ENCODE measurements at regions not wholly inside any gene's neighbourhood (a gene's known extent, or its start where the extent isn't known, plus 50 kb on each side); places are given as distances from the start of the nearest gene placed in this dataset.

DNA sequence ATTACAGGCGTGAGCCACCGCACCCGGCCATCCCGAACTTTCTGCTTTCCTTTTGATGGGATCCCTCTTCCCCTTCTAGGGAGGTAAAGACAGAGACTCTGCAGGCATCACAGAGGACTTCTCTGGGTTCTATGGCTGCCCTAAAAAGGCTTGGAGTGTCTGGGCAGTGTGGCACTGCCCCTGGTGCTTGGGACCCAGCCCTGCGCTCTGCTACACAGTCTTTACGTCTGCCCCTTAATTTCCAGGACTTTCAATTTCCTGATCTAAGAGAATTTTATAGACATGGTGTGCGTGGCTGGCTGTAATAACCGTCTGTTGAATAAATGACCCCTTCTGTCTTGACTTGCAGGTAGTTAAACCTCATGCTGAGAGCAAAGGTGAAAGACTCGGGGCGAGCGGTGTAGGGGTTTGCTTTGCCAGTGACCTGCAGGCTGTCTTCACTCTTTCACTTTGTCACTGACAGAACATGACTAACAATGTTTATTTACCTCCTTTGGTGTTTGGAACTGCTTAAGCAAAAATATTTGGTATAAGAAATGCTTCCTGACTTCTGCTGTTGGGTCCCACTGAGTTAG, 110.9 kb upstream of the MAP1LC3B2 start:
- no peak for TF ChIP-seq POLR2A (IDR thresholded peaks at IDR 0.05)
- TF ChIP-seq, protein P1, sequence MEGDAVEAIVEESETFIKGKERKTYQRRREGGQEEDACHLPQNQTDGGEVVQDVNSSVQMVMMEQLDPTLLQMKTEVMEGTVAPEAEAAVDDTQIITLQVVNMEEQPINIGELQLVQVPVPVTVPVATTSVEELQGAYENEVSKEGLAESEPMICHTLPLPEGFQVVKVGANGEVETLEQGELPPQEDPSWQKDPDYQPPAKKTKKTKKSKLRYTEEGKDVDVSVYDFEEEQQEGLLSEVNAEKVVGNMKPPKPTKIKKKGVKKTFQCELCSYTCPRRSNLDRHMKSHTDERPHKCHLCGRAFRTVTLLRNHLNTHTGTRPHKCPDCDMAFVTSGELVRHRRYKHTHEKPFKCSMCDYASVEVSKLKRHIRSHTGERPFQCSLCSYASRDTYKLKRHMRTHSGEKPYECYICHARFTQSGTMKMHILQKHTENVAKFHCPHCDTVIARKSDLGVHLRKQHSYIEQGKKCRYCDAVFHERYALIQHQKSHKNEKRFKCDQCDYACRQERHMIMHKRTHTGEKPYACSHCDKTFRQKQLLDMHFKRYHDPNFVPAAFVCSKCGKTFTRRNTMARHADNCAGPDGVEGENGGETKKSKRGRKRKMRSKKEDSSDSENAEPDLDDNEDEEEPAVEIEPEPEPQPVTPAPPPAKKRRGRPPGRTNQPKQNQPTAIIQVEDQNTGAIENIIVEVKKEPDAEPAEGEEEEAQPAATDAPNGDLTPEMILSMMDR (IDR thresholded peaks at IDR 0.05), result no peak

All from lower leg skin (tissue), 3 donors.